ENCODE measurements at regions not wholly inside any gene's neighbourhood (a gene's known extent, or its start where the extent isn't known, plus 50 kb on each side); places are given as distances from the start of the nearest gene placed in this dataset. TPM values are rescaled to one million over a fixed set of nuclear protein-coding genes. Genes with fewer than 3 reads are reported as not detected.

- intact Hi-C loops (cut with DNase I), result no loop called here
- DNase-seq (no peak), ATAC-seq (ENCODE audit: poor library complexity) (no peak)
Observed at GRCh38 chr9:90544488-90544887, 98.1 kb downstream of the DIRAS2 start.

- intact Hi-C loops (cut with DNase I), result no loop called here
- DNase-seq, result no peak
- ATAC-seq (ENCODE audit: poor library complexity), result no peak
Observed at GRCh38 chr9:90546200-90546599, 96.4 kb downstream of the DIRAS2 start.

GRCh38 chr9:90547896-90548295 is 94.7 kb downstream of the DIRAS2 start:
- intact Hi-C loops (cut with DNase I), result no loop called here
- no peak for ATAC-seq (ENCODE audit: poor library complexity)
- DNase-seq, result no peak

GRCh38 chr9:90552317-90552716 is 90.3 kb downstream of the DIRAS2 start:
- no peak for DNase-seq
- intact Hi-C loops (cut with DNase I), result no loop called here
- no peak for ATAC-seq (ENCODE audit: poor library complexity)

GRCh38 chr9:90555351-90556057 is 87.1 kb downstream of the DIRAS2 start:
- intact Hi-C loops (cut with DNase I), result no loop called here
- DNase-seq (no peak), ATAC-seq (ENCODE audit: poor library complexity) (no peak)

GRCh38 chr9:90556897-90557675 is 85.5 kb downstream of the DIRAS2 start:
- DNase-seq (no peak), ATAC-seq (ENCODE audit: poor library complexity) (no peak)
- intact Hi-C loops (cut with DNase I), result no loop called here

GRCh38 chr9:90559075-90560073 is 83.2 kb downstream of the DIRAS2 start:
- intact Hi-C loops (cut with DNase I), result no loop called here
- no peak for ATAC-seq (ENCODE audit: poor library complexity)
- no peak for DNase-seq

Small RNAs in the stretch of these regions (microRNA-seq; reads per million reads assigned to microRNA genes)
- not detected for gene MIR4290

All from Right ventricle myocardium superior (tissue), 1 donor.